ENCODE measurements at regions not wholly inside any gene's neighbourhood (a gene's known extent, or its start where the extent isn't known, plus 50 kb on each side); places are given as distances from the start of the nearest gene placed in this dataset.

GRCh38 chr3:180798197-180798596 is 114.3 kb upstream of the FXR1 start:
- DNase-seq (ENCODE audit: low read depth, low spot score) (no peak), FAIRE-seq (no peak)
- dilution Hi-C loops (cut with MboI; ENCODE audit: extremely low pct_ligation_motif_present, low sequenced_read_pairs): no loop called here
- H3K27ac ChIP-seq (ENCODE audit: insufficient read depth, low read depth, low read length): no peak overlapping the region
- intact Hi-C loops (cut with micrococcal nuclease): no loop called here
- TF ChIP-seq POLR2AphosphoS5 (IDR thresholded peaks at IDR 0.05; ENCODE audit: insufficient read depth, low read depth, low read length) (no peak), MYC (IDR thresholded peaks at IDR 0.05; ENCODE audit: low read depth, low read length) (no peak), GATA2 (IDR thresholded peaks at IDR 0.05; ENCODE audit: insufficient read depth, insufficient read length, low read depth, low read length) (no peak)
- no peak overlapping the region for H2AFZ ChIP-seq (ENCODE audit: low read depth, low read length)
- H4K20me1 ChIP-seq (replicated peaks; ENCODE audit: control insufficient read depth, extremely low read depth, insufficient read depth, low read length): no peaks in the 10 kb centered on the region
- no peaks in the 10 kb centered on the region for H3K79me2 ChIP-seq (ENCODE audit: control insufficient read depth, insufficient read depth, low read length)
- no peaks in the 10 kb centered on the region for H3K36me3 ChIP-seq (ENCODE audit: control insufficient read depth in 2 of 2, extremely low read depth in 1 of 2, insufficient read depth in 2 of 2, low read length in 2 of 2)
- no peak overlapping the region for H3K9ac ChIP-seq (replicated peaks; ENCODE audit: extremely low read depth, insufficient read depth, low read length)
- no peak overlapping the region for H3K4me3 ChIP-seq (replicated peaks in 1 of 3; ENCODE audit: insufficient read depth in 1 of 3, low read depth in 1 of 3, low read length in 3 of 3)
- no peak overlapping the region for H3K4me2 ChIP-seq (ENCODE audit: insufficient read depth, low read length)
- no peaks in the 10 kb centered on the region for H3K4me1 ChIP-seq (ENCODE audit: control insufficient read depth, extremely low read depth, insufficient read depth, low read length)
- ChIA-PET POLR2A (no interaction called here), CTCF (interaction anchor here (1.2 kb wide), 1 partner anchor 378 kb away, joined by 3 read pairs; no protein-coding TSS in a partner anchor)
- no peaks in the 10 kb centered on the region for H3K9me3 ChIP-seq (replicated peaks; ENCODE audit: control insufficient read depth, insufficient read depth, low read length)
- H3K27me3 ChIP-seq (ENCODE audit: control insufficient read depth in 2 of 2, insufficient read depth in 2 of 2, low read length in 2 of 2): no peaks in the 10 kb centered on the region
- H3K9me1 ChIP-seq (replicated peaks; ENCODE audit: control insufficient read depth, extremely low read depth, insufficient read depth, low read length): no peaks in the 10 kb centered on the region
- no TSS peak for BruUV-seq (replicated peaks)

GRCh38 chr3:180802837-180803236 is 109.6 kb upstream of the FXR1 start:
- dilution Hi-C loops (cut with MboI; ENCODE audit: extremely low pct_ligation_motif_present, low sequenced_read_pairs): no loop called here
- intact Hi-C loops (cut with micrococcal nuclease): loop anchor here (5.0 to 10.0 kb wide), 3 partner anchors 474 to 1879 kb away; no protein-coding TSS in a partner anchor
- no peak for FAIRE-seq
- Histone ChIP-seq H3K36me3 (ENCODE audit: control insufficient read depth in 2 of 2, extremely low read depth in 1 of 2, insufficient read depth in 2 of 2, low read length in 2 of 2) (no peaks in the 10 kb centered on the region), H3K4me3 (replicated peaks in 1 of 3; ENCODE audit: insufficient read depth in 1 of 3, low read depth in 1 of 3, low read length in 3 of 3) (no peak overlapping the region), H4K20me1 (replicated peaks; ENCODE audit: control insufficient read depth, extremely low read depth, insufficient read depth, low read length) (no peaks in the 10 kb centered on the region), H3K9me1 (replicated peaks; ENCODE audit: control insufficient read depth, extremely low read depth, insufficient read depth, low read length) (no peaks in the 10 kb centered on the region), H3K79me2 (ENCODE audit: control insufficient read depth, insufficient read depth, low read length) (no peaks in the 10 kb centered on the region), H3K4me2 (ENCODE audit: insufficient read depth, low read length) (no peak overlapping the region), H3K27me3 (ENCODE audit: control insufficient read depth in 2 of 2, insufficient read depth in 2 of 2, low read length in 2 of 2) (no peaks in the 10 kb centered on the region), H2AFZ (ENCODE audit: low read depth, low read length) (no peak overlapping the region), H3K9ac (replicated peaks; ENCODE audit: extremely low read depth, insufficient read depth, low read length) (no peak overlapping the region), H3K4me1 (ENCODE audit: control insufficient read depth, extremely low read depth, insufficient read depth, low read length) (peaks cover 4% of the 10 kb centered on the region), H3K9me3 (replicated peaks; ENCODE audit: control insufficient read depth, insufficient read depth, low read length) (no peaks in the 10 kb centered on the region), H3K27ac (ENCODE audit: insufficient read depth, low read depth, low read length) (no peak overlapping the region)
- no TSS peak for BruUV-seq (replicated peaks)
- POLR2A ChIA-PET: no interaction called here
- peak; percentile 25 for DNase-seq (ENCODE audit: low read depth, low spot score)
- TF ChIP-seq CTCF (IDR thresholded peaks at IDR 0.05; ENCODE audit: extremely low read depth in 1 of 2, insufficient read depth in 1 of 2, low read depth in 1 of 2, low read length in 2 of 2): peak; percentile 7 to 28
- no peak for TF ChIP-seq EZH2 (IDR thresholded peaks at IDR 0.05; ENCODE audit: borderline replicate concordance, low read depth, low read length, severe bottlenecking)
- TF ChIP-seq MAX (IDR thresholded peaks at IDR 0.05; ENCODE audit: insufficient read depth, insufficient read length): no peak
- TF ChIP-seq POLR2A (IDR thresholded peaks at IDR 0.05; ENCODE audit: low read depth, low read length): no peak
- TF ChIP-seq GATA2 (IDR thresholded peaks at IDR 0.05; ENCODE audit: insufficient read depth, insufficient read length, low read depth, low read length): no peak
- TF ChIP-seq POLR2AphosphoS5 (IDR thresholded peaks at IDR 0.05; ENCODE audit: insufficient read depth, low read depth, low read length): no peak
- CTCF ChIA-PET: interaction anchor here (1.2 to 3.5 kb wide), 4 partner anchors 21 to 898 kb away, joined by 4 to 30 read pairs (median 10); no protein-coding TSS in a partner anchor

Measured in endothelial cell of umbilical vein (primary cell).